Stimulated activated CD4-positive, alpha-beta T cell treated with anti-CD3 and anti-CD28 coated beads, Interleukin-4, amount 100 ng/mL, for 48 hours (primary cell): ENCODE measurements at regions not wholly inside any gene's neighbourhood (a gene's known extent, or its start where the extent isn't known, plus 50 kb on each side); places are given as distances from the start of the nearest gene placed in this dataset.

ENCODE experiments used
- DNase-seq, 2 donors: peaks; one replicate each; pipeline ENCODE4 v3.0.0-alpha.2; 2020; ENCODE audit warnings: low read depth in 2 of 2

DNA sequence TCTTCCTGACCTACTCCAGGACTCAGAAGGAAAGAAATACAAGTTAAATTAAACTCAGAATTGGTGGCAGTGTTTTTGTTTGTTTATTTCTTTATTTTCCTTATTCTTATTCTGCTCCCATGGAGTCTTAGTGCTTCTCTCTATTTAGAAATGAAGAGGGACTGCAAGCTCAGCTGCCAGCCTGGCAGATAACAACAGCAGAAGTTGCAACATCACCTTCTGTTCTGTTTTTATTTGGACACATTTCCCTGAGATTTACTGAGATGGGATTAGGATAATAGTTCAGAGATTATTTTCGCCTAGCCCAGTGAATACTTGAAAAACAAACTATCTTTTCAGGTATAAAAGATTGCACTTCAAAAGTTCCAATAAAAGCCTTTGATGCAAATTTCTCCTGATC lies 70.4 kb upstream of the DTNA start:
- DNase-seq: no peak

DNA sequence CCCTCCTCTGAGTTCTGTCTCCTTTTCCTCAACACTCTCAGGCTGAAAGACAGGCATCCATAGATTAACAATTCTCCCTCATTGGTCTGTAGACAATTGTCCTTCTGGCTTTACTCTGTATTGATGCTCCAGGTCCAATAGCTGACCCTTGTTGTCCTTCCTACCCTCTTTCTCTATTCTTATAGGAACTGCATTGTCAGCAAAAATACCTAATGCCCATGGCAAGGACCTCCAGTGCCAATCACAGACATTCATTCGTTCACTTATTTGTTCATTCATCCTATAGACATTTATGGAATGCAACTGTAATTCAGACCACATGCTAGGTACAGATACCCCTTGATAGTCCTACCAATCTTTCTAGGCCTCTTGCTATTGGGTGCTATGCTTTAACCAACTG lies 69.8 kb upstream of the DTNA start:
- DNase-seq: no peak

DNA sequence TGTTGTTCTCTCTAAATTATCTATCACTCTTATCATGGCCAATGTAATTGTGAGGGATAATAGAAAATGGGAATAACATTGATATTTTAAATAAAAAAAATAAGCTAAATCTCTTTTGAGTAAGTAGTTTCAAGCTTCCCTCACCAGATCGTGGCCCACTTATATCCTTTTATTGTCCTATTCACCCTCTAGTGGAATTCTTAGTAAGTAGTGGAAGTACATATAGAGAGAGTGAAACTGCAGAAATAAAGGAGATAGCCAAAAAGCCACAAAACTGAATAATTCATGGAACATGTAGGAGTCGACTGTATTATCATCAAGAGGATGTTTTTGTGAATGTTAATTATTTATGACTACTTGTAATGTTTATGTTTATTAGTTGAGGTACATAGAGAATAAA lies 66.1 kb upstream of the DTNA start:
- no peak for DNase-seq

- DNase-seq: no peak
Measured at GRCh38 chr18:34647251-34647650, 62.8 kb upstream of the DTNA start.

GRCh38 chr18:34648269-34648985 lies 61.7 kb upstream of the DTNA start:
- no peak for DNase-seq

GRCh38 chr18:34649080-34649479 lies 61.0 kb upstream of the DTNA start:
- DNase-seq: no peak

DNA sequence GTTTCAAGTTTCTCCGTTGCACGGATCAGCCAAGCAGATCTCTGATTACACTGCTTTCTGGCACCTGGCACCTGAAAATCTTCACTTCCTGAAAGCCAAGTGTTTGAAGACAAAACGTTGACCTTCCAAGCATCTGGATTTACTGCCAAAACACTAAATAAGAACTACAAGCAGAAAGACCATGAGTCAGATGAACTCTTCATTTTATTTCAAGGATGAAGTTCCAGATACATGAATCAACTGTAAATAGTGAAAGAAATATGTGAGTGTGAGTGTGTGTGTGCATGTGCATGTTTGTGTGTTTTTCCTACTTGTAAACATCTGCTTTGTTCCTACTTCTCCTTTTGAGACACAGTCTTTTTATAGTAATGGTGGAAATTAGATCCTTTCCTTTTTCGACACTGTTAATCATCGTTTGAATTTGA lies 60.0 kb upstream of the DTNA start:
- no peak for DNase-seq

DNA sequence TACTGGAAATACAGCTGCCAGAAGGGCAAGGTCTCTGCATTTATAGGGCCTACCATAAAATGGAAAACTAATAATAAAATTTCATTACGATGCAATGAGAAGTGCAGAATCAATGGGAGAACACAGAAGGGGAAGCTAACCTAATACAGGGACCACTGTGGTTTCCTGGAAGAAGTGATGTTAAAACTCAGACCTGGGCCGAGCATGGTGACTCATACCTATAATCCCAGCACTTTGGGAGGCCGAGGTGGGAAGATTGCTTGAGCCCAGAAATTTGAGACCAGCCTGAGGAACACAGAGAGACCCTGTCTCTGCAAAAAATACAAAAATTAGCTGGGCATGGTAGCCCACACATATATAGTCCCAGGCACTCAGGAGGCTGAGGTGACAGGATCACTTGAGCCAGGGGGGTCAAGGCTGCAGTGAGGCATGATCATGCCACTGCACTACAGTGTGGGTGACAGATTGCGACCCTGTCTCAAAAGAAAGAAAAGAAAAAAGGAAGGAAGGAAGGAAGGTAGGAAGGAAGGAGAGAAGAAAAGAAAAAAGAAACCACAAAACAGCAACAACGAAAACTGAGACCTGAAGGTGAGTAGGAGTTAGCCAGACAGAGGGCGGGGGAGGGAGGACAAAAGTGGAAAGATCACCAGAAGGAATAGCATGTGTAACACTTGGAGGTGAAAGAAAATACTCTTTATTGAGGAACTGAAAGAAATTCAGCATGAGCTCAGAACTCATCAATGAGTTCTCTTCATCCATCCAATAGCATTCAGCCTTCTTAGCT lies 58.3 kb upstream of the DTNA start:
- DNase-seq: no peak

DNA sequence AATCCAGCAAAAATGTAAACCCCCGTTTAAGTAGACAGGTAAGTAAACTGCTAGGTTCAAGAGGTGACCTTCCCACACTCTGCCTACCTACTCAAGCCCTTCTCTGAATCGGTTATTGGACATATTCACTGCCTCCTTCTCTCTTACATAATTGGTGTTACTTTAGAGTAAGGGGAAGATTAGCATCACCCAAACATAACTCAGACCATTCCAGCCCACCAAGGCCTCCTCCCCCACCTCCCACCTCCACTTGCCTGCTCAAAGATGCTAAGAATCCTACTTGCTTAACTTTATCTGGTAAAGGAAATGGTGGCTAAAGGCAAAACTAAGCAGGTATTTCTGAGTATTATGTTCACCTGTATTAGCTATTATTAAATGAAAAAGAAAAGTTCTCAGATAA lies 55.0 kb upstream of the DTNA start:
- no peak for DNase-seq

DNA sequence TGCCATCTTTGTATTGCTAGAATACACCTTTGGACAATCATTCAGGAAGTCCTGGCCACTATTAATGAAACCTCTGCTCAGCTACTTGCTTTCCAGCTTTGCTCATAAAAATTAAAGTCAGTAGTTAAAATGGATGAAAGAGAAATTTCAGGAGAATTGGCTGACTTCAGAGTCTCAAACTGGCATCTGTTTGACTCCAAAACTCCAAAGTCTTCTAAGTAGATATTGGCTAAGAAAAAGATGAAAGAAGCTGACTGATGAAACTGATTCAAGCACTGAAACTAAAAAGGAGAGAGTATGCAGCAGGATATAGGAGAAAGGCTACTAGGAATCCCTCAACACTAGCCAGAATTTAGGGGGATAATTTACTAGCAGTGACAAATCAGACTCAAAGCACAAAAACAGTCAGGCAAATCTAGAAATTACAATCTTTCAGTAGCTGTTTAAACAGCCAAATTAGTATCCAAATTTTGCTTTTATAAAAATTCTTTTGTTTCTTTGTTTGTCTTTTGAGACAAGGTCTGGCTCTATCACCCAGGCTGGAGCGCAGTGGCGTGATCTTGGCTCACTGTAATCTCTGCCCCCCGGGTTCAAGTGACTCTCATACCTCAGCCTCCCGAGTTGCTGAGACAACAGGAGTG lies 52.1 kb upstream of the DTNA start:
- DNase-seq: no peak

DNA sequence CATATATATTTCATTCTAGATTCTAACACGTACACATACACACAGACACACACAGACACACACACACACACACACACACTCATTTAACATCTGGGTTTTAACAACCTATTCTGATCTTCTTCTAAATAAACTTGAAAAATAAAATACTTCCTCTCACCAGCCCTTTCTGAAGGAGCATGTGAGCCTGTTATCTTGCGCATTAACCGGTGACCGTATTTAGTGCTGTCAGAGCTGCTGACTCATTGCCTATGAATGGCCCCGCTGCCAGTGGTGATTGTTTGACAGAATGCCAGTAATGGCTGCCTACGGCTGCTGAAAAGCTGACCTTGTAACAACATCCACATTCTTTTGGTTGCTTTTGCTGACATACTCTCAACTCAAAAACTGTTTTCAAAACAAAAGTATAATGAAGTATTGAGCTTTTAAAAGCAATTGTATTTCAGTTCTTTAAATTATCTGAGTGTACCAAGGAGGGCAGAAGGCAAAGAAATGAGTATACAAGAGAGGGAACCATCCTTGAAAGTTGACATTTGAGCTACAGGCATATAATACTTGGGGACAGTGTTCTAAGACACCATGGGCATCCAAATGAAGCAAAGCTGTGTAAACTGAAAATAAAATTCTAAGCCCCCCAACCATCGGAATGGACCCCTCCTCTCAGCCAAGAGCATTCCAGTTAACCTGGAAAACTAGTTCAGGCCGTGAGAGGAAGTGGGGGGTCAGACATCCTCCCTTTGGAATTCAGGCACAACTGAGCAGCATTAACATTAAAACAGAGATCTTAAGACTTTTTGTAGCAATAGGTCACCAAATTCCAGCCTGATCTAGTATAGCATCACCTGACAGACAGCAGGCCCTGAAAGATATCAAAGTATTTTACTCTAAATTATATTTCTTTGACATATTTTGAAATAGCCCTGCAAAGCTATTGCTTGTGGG lies 50.2 kb upstream of the DTNA start:
- no peak for DNase-seq
